Fibroblast of lung (primary cell): ENCODE measurements at regions not wholly inside any gene's neighbourhood (a gene's known extent, or its start where the extent isn't known, plus 50 kb on each side); places are given as distances from the start of the nearest gene placed in this dataset.

Source experiments
- EZH2 ChIP-seq: IDR thresholded peaks from 2 replicates; pipeline ENCODE4 v1.5.1; 2012; ENCODE audit warnings: low read length, control low read depth, mild to moderate bottlenecking; ENCODE audit errors: missing control alignments
- TF ChIP-seq, protein P1 (sequence below), 2 donors: IDR thresholded peaks in 1 of 2; conservative IDR thresholded peaks in 1 of 2; 1 replicate in 1 of 2; 2 replicates in 1 of 2; pipeline ENCODE4 v1.5.1; 2011 to 2012; ENCODE audit warnings: low read length in 2 of 2, control low read depth in 1 of 2, inconsistent platforms in 1 of 2, low read depth in 1 of 2, mild to moderate bottlenecking in 1 of 2

GRCh38 chr3:106810300-106810875 is 566.9 kb upstream of the CCDC54 start:
- TF ChIP-seq, protein P1, sequence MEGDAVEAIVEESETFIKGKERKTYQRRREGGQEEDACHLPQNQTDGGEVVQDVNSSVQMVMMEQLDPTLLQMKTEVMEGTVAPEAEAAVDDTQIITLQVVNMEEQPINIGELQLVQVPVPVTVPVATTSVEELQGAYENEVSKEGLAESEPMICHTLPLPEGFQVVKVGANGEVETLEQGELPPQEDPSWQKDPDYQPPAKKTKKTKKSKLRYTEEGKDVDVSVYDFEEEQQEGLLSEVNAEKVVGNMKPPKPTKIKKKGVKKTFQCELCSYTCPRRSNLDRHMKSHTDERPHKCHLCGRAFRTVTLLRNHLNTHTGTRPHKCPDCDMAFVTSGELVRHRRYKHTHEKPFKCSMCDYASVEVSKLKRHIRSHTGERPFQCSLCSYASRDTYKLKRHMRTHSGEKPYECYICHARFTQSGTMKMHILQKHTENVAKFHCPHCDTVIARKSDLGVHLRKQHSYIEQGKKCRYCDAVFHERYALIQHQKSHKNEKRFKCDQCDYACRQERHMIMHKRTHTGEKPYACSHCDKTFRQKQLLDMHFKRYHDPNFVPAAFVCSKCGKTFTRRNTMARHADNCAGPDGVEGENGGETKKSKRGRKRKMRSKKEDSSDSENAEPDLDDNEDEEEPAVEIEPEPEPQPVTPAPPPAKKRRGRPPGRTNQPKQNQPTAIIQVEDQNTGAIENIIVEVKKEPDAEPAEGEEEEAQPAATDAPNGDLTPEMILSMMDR (conservative IDR thresholded peaks at IDR 0.05 in 1 of 2, IDR thresholded peaks at IDR 0.05 in 1 of 2; ENCODE audit: low read depth in 1 of 2, low read length in 2 of 2) = no peak
- TF ChIP-seq EZH2 = no peak
